Activated T-cell treated with anti-CD3 and anti-CD28 coated beads, Interleukin-2, amount 50 U/mL, for 48 hours (primary cell): ENCODE measurements at regions not wholly inside any gene's neighbourhood (a gene's known extent, or its start where the extent isn't known, plus 50 kb on each side); places are given as distances from the start of the nearest gene placed in this dataset.
A peak's percentile ranks its signal among the peaks of the same experiment; 100 is the strongest.

Experiments used
- DNase-seq, 2 experiments: peaks; one replicate each; pipeline ENCODE4 v3.0.0-alpha.2; 2020

DNA sequence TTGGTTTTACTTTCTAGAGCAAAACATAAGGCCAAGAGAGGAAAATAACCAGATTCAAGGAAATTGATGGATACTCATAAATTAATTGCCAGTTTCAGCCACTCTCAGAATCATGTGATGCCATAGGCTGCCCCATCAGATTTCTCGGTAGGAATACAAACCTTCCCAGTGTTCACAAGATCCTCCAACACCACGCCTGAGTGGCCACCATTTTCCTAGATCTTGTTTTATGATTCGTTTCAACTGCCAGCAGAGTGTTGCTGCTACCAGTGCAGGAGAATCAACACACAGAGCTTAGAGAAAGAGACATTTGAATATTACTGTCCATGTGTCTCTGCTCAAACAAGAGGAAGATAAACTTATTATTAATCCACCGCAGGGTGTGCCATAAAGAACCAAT is 434.2 kb upstream of the CDH4 start:
- DNase-seq, result no peak

DNA sequence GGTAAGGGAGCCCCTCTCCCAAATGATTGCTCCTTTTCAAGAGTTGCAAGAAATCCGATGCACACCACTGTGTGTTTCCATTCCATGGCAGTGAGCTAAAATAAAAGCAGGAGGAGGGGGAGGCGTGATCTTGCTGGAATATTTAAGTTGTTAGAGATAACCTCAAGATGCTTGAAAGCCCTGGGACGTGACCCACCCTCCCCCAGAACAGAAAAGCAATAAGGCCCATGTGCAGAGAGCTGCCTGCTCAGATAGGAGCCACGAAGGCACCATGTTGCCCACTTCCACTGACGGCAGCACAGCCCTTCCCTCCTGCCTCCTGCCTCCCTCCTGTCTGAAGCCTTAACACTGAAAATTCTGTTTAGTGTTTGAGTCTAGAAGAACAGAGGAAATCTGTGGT is 432.6 kb upstream of the CDH4 start:
- no peak for DNase-seq

DNA sequence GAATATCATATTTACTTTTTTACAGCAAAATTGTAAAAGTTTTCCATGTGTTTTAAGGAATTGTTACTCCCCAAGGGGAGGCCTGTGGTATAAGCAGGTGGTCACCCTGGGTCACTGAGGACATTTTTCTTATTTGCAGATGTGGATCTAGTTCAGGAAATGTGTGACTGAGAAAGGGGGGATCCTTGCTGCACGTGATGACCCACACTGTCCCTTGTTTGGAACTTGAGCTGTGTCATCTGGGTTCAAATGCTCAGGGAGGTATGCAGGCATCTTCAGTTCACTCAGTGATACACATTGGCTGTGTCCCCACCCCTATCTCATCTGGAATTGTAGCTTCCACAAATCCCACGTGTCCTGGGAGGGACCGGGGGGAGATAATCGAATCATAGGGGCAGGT is 431.9 kb upstream of the CDH4 start:
- no peak for DNase-seq

- DNase-seq, result peak; percentile 17
These were observed 431.1 kb upstream of the CDH4 start for GRCh38 chr20:60820918-60821317.

DNA sequence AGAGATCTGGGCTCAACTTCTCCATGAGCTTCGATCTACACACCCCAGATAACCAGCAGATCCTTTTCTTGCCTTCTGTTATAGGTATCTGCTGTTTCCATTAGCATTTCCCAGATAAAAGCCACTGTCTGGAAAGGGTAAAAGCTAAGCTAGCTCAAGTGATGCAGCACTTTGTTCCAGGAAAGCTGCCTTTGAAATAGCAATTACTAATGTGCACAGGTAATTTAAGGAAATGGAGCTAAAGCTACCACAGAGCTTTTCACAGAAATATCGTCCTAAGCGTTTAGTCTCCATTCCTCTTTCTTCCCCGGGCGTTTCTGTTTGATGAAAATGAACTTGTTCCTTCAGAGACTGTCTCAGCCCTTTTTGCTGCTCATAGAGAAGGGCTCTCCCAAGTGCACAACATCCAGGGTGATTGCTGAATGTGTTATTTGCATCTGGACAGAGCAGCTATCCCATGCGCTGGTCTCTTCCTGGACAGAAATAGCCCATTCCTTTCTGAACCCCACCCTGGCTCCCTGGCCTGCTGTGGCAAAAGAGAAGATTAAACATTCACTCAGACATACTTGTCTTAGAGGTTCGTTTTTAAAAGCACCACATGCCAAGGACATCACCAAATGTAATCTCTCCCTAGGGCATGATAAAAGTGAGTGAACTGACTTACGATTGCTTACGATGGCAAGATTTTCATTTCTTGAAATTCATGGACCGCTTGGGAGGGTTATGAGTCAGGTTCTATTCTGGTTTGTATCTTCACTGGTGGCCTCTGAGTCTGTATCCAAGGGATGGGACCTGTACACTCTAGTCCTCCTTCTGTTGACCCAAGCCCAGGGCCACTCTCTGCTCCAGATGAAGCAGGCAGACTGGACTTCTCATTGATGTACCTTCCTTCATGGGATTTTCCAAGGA is 429.1 kb upstream of the CDH4 start:
- no peak for DNase-seq

DNA sequence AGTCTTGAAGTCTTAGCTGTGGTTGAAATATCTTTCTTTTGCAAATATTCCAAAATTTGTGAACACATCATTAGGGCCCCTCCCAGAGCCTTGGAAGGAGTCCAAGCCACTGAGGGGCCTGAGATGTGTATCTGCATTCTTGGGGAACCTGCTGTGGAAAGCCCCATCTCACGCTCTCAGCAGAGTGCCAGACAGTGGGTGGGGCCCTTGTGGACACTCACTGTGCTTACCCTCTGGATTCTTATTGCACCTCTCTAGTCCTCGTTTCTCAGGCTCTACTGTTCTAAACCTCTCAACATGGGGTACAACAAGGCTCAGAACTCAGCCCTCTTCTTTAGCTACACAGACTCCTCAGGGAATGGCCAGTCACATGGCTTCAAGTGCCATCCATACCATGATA is 416.2 kb upstream of the CDH4 start:
- DNase-seq, result no peak

DNA sequence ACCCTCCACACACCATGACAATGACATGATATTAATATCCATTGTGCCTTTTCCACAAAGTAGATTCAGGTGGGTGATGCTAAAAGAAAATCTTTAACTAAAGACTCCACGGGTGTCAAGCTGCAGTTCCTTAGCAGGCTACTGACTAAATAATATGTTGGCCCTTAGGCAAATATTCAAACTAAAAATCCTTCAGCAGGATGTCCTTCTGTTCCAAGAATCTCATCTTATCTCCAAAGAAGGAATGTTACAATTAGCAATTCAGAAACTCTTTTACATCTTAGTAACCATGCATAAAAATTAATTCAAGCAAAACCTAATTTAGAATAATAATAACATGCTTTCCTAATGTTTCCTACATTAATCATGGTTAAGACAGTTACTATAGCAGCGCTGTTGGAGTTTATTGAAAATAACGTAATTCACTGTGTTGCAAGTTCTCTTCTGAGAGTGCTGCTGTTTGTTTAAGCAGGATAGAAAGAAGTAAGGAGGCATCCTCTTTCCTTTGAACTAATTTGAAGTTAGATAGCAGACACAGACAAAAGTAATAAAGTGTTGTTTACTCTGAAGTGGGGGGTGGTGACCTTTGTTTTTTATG is 414.8 kb upstream of the CDH4 start:
- DNase-seq, result no peak

GRCh38 chr20:60838297-60838696 is 413.8 kb upstream of the CDH4 start:
- DNase-seq, result no peak

DNA sequence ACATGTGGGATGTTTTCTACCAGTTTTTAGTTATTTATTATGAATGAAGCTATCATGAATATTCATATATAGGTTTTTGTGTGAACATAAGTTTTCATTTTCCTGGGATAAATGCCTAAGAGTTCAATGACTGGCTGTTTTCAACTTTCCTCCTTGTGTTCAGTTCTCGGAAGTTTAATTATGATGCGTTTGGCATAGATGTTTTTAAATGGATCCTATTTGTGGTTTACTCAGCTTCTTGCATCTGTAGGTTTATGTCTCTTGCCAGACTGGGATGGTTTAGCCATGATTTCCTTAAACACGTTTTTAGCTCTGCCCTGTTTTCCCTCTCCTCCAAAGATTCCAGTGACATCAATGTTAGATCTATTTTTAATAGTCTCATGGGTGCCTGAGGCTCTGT is 411.1 kb upstream of the CDH4 start:
- DNase-seq, result no peak

GRCh38 chr20:60845146-60845545 is 406.9 kb upstream of the CDH4 start:
- DNase-seq, result no peak

- no peak for DNase-seq
These were observed 400.0 kb upstream of the CDH4 start for GRCh38 chr20:60851826-60852704.

- DNase-seq, result no peak
These were observed 394.4 kb upstream of the CDH4 start for GRCh38 chr20:60857708-60858107.

GRCh38 chr20:60862601-60863000 is 389.5 kb upstream of the CDH4 start:
- DNase-seq, result no peak

DNA sequence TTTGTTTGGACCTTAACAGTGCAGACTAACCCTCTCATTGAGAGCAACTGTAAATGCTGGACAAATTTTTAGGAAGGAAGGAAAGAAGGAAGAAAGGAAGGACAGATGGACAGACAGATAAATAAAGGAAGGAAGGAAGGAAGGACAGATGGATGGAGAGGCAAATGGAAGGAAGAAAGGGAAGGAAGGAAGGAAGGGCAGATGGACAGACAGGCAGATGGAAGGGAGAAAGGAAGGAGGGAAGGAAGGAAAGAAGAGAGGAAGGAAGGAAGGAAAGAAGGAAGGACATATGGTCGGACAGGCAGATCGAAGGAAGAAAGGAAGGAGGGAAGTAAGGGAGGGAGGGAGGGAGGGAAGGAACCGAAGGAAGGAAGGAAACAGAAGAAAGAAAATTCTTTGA is 388.5 kb upstream of the CDH4 start:
- DNase-seq, result no peak

DNA sequence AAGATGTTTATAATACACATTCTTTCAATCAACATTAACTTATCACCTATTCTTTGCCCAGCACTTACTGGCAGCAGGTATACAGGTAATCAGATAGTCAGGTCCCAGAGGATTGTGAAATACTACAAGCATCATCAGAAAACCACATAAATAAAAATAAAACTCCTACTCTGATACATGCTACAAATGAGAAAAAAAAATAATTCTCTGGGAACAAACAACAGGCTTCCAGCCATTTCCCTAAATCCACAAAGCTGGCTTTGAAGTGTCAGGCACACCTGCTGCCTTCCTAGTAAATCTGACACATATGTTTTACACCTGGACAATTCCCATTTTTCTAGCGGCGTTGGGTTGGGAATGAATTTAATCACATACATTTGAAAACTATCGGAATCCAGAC is 384.5 kb upstream of the CDH4 start:
- DNase-seq, result no peak

DNA sequence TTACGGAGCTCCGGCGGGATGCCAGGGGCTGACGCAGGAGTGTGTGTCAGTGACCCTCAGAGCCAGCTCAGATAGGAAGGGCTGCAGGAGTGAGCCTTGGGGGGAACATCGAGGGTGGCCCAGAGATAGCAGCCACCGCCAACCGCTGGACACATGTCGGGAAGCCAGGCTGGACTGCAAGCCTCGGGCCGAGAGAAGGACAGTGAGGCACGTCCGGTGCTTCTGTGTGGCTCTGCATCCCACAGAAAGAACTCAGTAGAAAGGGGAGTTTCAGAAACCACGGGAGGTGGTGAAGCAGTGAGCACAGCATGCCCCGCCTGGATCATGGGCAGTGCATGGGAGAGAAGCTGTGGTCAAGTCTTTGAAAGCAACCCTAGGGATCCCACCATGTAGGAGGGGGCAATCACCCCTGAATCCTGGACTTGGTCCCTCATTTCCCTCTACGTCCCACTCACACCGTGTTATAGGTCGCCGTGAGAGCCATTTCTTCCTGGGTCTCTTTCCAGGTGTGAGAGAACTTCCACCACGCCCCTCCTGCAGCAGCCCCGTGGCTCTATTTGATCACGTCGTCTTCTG is 383.7 kb upstream of the CDH4 start:
- DNase-seq, result no peak

- DNase-seq, result no peak
These were observed 383.0 kb upstream of the CDH4 start for GRCh38 chr20:60869087-60869486.

GRCh38 chr20:60869625-60870024 is 382.4 kb upstream of the CDH4 start:
- DNase-seq, result no peak

DNA sequence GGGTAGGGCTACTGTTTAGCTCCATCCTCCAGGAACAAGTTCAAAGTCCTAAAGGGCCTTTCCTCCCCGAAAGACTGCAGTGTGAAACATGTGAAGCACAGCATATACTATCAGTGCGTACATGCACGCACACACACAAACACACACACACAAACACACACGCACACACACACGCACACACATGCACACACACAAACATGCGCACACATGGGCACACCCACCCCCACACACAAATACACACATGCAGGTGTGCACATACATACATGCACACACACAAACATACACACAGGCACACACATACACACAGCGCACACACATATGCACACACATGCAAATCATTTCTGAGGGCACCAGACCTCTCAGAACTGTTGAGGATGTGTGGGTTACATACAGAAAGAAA is 382.0 kb upstream of the CDH4 start:
- DNase-seq, result no peak

DNA sequence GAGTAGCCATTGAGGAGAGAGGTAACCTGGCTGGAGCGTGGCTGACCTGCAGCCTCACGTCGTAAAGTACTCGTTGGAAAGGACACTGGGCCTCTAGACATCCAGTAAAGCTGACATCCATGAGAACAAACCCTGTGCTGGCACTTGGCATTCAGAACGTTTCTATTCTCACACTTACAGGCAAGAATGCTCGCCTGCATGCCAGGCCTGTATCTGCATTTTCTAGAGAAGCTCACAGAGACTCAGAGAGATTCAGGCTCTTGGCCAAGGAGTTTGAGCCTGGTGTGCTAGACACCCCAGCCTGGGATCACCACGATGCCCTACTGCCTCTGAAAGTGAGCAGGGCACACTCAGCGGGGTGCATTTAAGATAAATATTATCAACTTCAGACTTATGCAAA is 379.8 kb upstream of the CDH4 start:
- no peak for DNase-seq

DNA sequence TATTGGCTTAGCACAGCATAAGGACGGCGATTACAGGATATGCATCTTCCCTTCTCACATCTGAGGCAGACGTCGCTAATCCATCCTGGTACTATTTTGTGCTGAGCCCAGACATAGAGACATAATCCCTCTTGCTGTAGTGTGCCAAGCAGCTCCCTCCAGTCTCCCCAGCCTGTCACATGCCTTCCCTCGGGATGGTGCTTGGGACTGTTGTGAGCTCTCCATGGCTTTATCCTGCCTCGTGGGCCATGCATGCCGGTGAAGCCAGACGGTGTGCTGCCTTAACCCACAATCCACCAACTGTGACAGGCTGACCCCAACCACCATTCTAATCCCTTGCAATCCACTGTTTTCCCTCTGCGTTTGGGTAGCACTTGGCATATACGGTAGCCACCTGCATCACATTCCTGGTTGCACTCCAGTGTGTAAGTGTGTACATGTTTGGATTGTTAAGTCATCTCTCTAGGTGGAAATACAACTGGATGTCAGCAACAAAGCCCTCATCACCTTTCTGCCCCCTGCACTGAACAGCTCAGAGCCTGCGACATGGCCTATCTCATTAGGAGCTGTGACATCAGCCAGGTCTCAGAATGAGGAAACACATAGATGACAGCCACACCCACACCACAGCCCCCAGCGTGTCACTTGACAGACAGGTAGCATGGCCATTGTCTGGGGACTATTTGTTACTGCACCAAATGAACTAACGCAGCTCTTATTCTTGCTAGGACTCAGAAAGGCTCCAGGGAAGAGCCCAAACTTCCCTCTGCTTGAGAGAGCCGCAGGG is 374.8 kb upstream of the CDH4 start:
- DNase-seq, result no peak

- no peak for DNase-seq
These were observed 369.2 kb upstream of the CDH4 start for GRCh38 chr20:60882836-60883235.
